Body of pancreas (tissue), 4 donors: ENCODE measurements at regions not wholly inside any gene's neighbourhood (a gene's known extent, or its start where the extent isn't known, plus 50 kb on each side); places are given as distances from the start of the nearest gene placed in this dataset.

Experiments used
- ATAC-seq: fragments of 150-250 bp; one replicate; pipeline ENCODE4 v1.9.1; 2016
- DNase-seq, 4 donors: peaks; one replicate each; pipeline ENCODE4 v3.0.0-alpha.2; 2019
- H3K27ac ChIP-seq, 4 donors: fragments of 200-600 bp; sonication (generic); 1 replicate in 3 of 4; 2 replicates in 1 of 4; pipeline versions ENCODE4 v1.5.1 to v1.6.1; 2016 to 2019; ENCODE audit warnings: mild to moderate bottlenecking in 1 of 4, mixed read lengths in 1 of 4, moderate library complexity in 1 of 4
- H3K27me3 ChIP-seq, 2 donors: fragments of 200-600 bp; sonication (generic); one replicate each; pipeline ENCODE4 v1.6.0; 2016; ENCODE audit warnings: mild to moderate bottlenecking in 1 of 2
- H3K36me3 ChIP-seq, 2 donors: fragments of 200-600 bp; sonication (generic); replicated peaks in 1 of 2; 2 replicates each; pipeline ENCODE4 v1.5.1; 2016; ENCODE audit warnings: low read depth in 2 of 2; ENCODE audit not compliant: insufficient read depth in 1 of 2
- H3K4me1 ChIP-seq: fragments of 200-600 bp; sonication (generic); one replicate; pipeline ENCODE4 v1.6.0; 2016
- H3K4me3 ChIP-seq, 2 donors: fragments of 200-600 bp; sonication (generic); 1 replicate in 1 of 2; 2 replicates in 1 of 2; pipeline ENCODE4 v1.5.1; 2016 to 2019
- H3K9me3 ChIP-seq, 3 donors: fragments of 200-600 bp; sonication (generic); 1 replicate in 2 of 3; 2 replicates in 1 of 3; pipeline ENCODE4 v1.5.1; 2016
- CTCF ChIP-seq, 7 experiments: fragments of 450-650 bp in 4 of 7; fragments of 200-600 bp in 3 of 7; sonication (generic) in 3 of 7; IDR thresholded peaks; one replicate each; pipeline ENCODE4 v1.5.1; 2016 to 2019; ENCODE audit warnings: antibody characterized with exemption in 7 of 7
- POLR2A ChIP-seq, 3 donors: fragments of 450-650 bp; IDR thresholded peaks; one replicate each; pipeline ENCODE4 v1.6.1; 2016; ENCODE audit warnings: antibody characterized with exemption in 3 of 3, mild to moderate bottlenecking in 2 of 3
- WGBS, 2 donors: methylation state at CpG; one replicate each; pipeline ENCODE4 v1.1.5; 2017; 5-methylcytosine and 5-hydroxymethylcytosine counted together
- intact Hi-C: fragments of 100-400 bp; cut with DNase I; formaldehyde crosslinking; loops from one replicate; pipeline ENCODE4 v1.15.1; 2023

- DNase-seq, result peak; percentile 67 to 74 (median 70)
- H3K4me1 ChIP-seq, result no peaks in the 10 kb centered on the region
- H3K9me3 ChIP-seq, result no peaks in the 10 kb centered on the region
- H3K27me3 ChIP-seq, result peaks cover 0 to 8% of the 10 kb centered on the region in 2 donors
- 0 to 2% methylated on average over 6 of the region's 6 CpGs for WGBS, 2 donors
- ATAC-seq, result peak; percentile 56
- no peak overlapping the region for H3K27ac ChIP-seq
- H3K4me3 ChIP-seq, result no peak overlapping the region
- intact Hi-C loops, result loop anchor here (5.0 to 10.0 kb wide), 2 partner anchors 214 to 702 kb away; partner anchors contain the start of gene FNDC8
- no peak for TF ChIP-seq POLR2A (IDR thresholded peaks at IDR 0.05)
- TF ChIP-seq CTCF (IDR thresholded peaks at IDR 0.05), result peak; percentile 83 to 88 (median 86)
- no peaks in the 10 kb centered on the region for H3K36me3 ChIP-seq
These were observed 57.3 kb upstream of the CCL1 start for GRCh38 chr17:34420254-34420766.

GRCh38 chr17:34416116-34416515 lies 53.1 kb upstream of the CCL1 start:
- no peak for ATAC-seq

GRCh38 chr17:34414339-34414738 lies 51.3 kb upstream of the CCL1 start:
- H3K27me3 ChIP-seq, result no peaks in the 10 kb centered on the region
- H3K36me3 ChIP-seq, result no peaks in the 10 kb centered on the region
- intact Hi-C loops, result no loop called here
- ATAC-seq (no peak), DNase-seq (no peak)
- TF ChIP-seq CTCF (IDR thresholded peaks at IDR 0.05), result no peak
- TF ChIP-seq POLR2A (IDR thresholded peaks at IDR 0.05), result no peak
- H3K27ac ChIP-seq, result no peak overlapping the region
- H3K4me1 ChIP-seq, result no peaks in the 10 kb centered on the region
- 23% methylated on average over 6 of the region's 6 CpGs for WGBS, 2 donors
- H3K4me3 ChIP-seq, result no peak overlapping the region
- H3K9me3 ChIP-seq, result no peaks in the 10 kb centered on the region

More at GRCh38 chr17:34416116-34416515, 53.1 kb upstream of the CCL1 start:
- Histone ChIP-seq H3K4me1 (no peaks in the 10 kb centered on the region), H3K4me3 (no peak overlapping the region), H3K36me3 (no peaks in the 10 kb centered on the region), H3K27ac (no peak overlapping the region), H3K27me3 (no peaks in the 10 kb centered on the region), H3K9me3 (no peaks in the 10 kb centered on the region)
- intact Hi-C loops, result no loop called here
- 80 to 96% methylated on average over 2 of the region's 2 CpGs for WGBS, 2 donors
- no peak for DNase-seq
- TF ChIP-seq POLR2A (IDR thresholded peaks at IDR 0.05), result no peak
- TF ChIP-seq CTCF (IDR thresholded peaks at IDR 0.05), result no peak

GRCh38 chr17:34413443-34414119 lies 50.5 kb upstream of the CCL1 start:
- H3K4me3 ChIP-seq, result no peak overlapping the region
- H3K27ac ChIP-seq, result no peak overlapping the region
- TF ChIP-seq CTCF (IDR thresholded peaks at IDR 0.05) (no peak), POLR2A (IDR thresholded peaks at IDR 0.05) (no peak)
- DNase-seq (no peak), ATAC-seq (no peak)
- H3K36me3 ChIP-seq, result no peaks in the 10 kb centered on the region
- no peaks in the 10 kb centered on the region for H3K27me3 ChIP-seq
- H3K4me1 ChIP-seq, result no peaks in the 10 kb centered on the region
- intact Hi-C loops, result no loop called here
- WGBS, 2 donors, result 37% methylated on average over 12 of the region's 12 CpGs
- no peaks in the 10 kb centered on the region for H3K9me3 ChIP-seq

GRCh38 chr17:34412965-34413441 lies 50.0 kb upstream of the CCL1 start:
- H3K4me1 ChIP-seq, result no peaks in the 10 kb centered on the region
- no peak for DNase-seq
- H3K4me3 ChIP-seq, result no peak overlapping the region
- 69 to 73% methylated on average over 3 of the region's 3 CpGs for WGBS, 2 donors
- no peaks in the 10 kb centered on the region for H3K27me3 ChIP-seq
- no peak overlapping the region for H3K27ac ChIP-seq
- TF ChIP-seq POLR2A (IDR thresholded peaks at IDR 0.05), result no peak
- TF ChIP-seq CTCF (IDR thresholded peaks at IDR 0.05), result no peak
- ATAC-seq, result no peak
- H3K36me3 ChIP-seq, result no peaks in the 10 kb centered on the region
- intact Hi-C loops, result no loop called here
- no peaks in the 10 kb centered on the region for H3K9me3 ChIP-seq
